Gastrocnemius medialis (tissue), 4 donors: ENCODE measurements at regions not wholly inside any gene's neighbourhood (a gene's known extent, or its start where the extent isn't known, plus 50 kb on each side); places are given as distances from the start of the nearest gene placed in this dataset.
"Not testable (repeated sequence)": the region's sequence is repeated elsewhere in the genome, so short reads cannot be mapped to it uniquely, and the experiment has no call there.

ENCODE experiments used
- CTCF ChIP-seq, 5 experiments: fragments of 450-650 bp in 3 of 5; fragments of 200-600 bp in 2 of 5; sonication (generic) in 2 of 5; IDR thresholded peaks in 4 of 5; conservative IDR thresholded peaks in 1 of 5; 1 replicate in 4 of 5; 2 replicates in 1 of 5; pipeline ENCODE4 v1.5.1; 2016 to 2019; ENCODE audit warnings: antibody characterized with exemption in 5 of 5, mild to moderate bottlenecking in 3 of 5, moderate library complexity in 3 of 5
- POLR2A ChIP-seq, 2 donors: fragments of 450-650 bp; IDR thresholded peaks; one replicate each; pipeline ENCODE4 v1.6.1; 2017; ENCODE audit warnings: antibody characterized with exemption in 2 of 2, mild to moderate bottlenecking in 2 of 2, moderate library complexity in 2 of 2

- not testable (repeated sequence) for TF ChIP-seq POLR2A (IDR thresholded peaks at IDR 0.05); CTCF (IDR thresholded peaks at IDR 0.05 in 4 of 5, conservative IDR thresholded peaks at IDR 0.05 in 1 of 5)
Observed at GRCh38 chr9:78088190-78088589, 56.6 kb upstream of the GNAQ start.
